ENCODE measurements at regions not wholly inside any gene's neighbourhood (a gene's known extent, or its start where the extent isn't known, plus 50 kb on each side); places are given as distances from the start of the nearest gene placed in this dataset.

DNA sequence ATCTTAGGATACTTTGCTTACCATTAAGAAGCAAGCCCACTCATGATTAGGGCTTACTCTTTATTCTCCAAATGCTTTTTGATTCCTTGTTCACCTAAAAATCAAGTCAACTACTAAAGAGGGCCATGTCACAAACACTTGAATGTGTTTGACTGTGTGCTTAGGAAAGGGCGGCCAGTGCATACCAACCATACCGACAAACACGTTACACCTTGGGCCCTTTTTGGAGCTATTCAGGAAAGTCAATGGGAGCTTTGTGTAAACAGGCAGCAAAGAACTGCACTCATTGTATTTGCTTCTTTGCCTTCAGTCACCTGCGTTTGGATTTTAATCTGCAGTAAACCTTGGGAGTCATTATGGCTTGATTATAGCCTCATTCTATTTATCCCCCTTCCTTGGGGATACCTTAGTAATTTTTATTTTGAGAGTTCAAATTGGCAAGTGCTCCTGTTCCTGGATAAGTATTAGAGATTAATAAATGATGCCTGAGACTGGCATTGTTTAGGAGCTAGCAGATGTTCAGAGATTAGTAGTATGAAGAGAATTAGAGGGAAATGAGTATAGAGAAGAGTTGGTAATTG is 102.6 kb upstream of the HDGFL1 start:
- intact Hi-C loops (cut with DNase I): no loop called here
- H3K36me3 ChIP-seq (replicated peaks in 1 of 2; ENCODE audit: insufficient read depth in 1 of 2, low read depth in 2 of 2): no peaks in the 10 kb centered on the region
- ATAC-seq: no peak
- no peak for TF ChIP-seq CTCF (IDR thresholded peaks at IDR 0.05)
- no peak for TF ChIP-seq POLR2A (IDR thresholded peaks at IDR 0.05)
- H3K27me3 ChIP-seq: no peaks in the 10 kb centered on the region
- no peak overlapping the region for H3K27ac ChIP-seq
- H3K4me1 ChIP-seq: peaks cover 31% of the 10 kb centered on the region
- H3K4me3 ChIP-seq: no peak overlapping the region
- no peak for DNase-seq
- 47 to 57% methylated on average over 4 of the region's 4 CpGs for WGBS, 2 donors
- no peaks in the 10 kb centered on the region for H3K9me3 ChIP-seq

DNA sequence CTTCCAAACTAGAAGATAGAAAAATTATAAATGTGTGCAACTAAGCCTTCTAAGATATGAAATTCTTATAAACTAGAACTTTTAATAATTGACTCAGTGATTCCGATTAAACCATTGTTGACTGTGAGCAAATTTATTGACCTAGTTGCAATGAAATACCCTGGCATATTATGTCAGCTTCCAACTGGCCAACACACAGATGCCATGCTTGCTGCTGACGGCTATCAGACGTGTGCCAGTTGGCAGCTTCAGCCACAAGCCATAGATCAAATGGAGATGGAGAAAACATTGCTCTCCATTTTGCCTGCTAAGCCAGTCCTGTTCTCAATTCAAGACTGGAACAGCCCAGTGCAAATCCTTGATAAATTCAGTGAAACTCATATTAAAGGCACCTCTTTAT is 101.7 kb upstream of the HDGFL1 start:
- Histone ChIP-seq H3K4me1 (peaks cover 33% of the 10 kb centered on the region), H3K9me3 (no peaks in the 10 kb centered on the region), H3K27me3 (no peaks in the 10 kb centered on the region), H3K4me3 (no peak overlapping the region), H3K36me3 (replicated peaks in 1 of 2; ENCODE audit: insufficient read depth in 1 of 2, low read depth in 2 of 2) (no peaks in the 10 kb centered on the region), H3K27ac (no peak overlapping the region)
- TF ChIP-seq CTCF (IDR thresholded peaks at IDR 0.05) (no peak), POLR2A (IDR thresholded peaks at IDR 0.05) (no peak)
- WGBS, 2 donors: 21 to 26% methylated on average over 3 of the region's 3 CpGs
- ATAC-seq (peak; percentile 63), DNase-seq (peak; percentile 35 to 68 (median 66))
- intact Hi-C loops (cut with DNase I): no loop called here

DNA sequence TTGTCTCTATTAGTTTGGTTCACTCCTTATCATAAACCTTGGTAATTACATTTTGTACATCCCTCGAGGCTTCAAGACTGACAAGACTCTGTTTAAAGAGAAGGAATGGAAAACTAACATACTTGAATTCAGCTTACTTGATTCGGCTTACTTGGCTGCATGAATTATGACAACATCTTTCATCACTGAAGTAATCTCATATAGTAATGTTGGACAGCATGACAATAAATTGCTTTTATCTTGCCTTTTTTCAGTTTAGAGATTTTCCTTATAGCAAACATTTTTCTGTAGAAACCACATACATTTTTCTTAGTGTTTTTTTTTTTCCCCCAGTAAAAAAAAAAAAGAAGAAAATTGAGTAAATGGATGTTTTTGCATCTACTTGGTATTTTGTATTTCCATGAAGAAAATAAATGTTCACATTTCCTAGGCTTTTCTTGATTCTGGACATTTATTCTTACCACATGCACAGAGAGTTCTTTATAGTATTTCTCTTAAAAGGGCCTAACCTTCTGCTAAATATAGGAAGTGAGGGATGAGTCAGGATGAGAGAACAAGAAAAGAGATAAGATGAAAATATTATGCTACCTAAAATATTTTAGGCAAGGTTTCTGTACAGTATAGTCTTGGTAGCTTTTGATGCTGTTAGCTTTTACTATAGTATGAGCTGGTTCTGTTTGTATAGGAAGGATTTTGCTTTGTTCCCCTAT is 101.0 kb upstream of the HDGFL1 start:
- Histone ChIP-seq H3K9me3 (no peaks in the 10 kb centered on the region), H3K36me3 (replicated peaks in 1 of 2; ENCODE audit: insufficient read depth in 1 of 2, low read depth in 2 of 2) (no peaks in the 10 kb centered on the region), H3K27ac (no peak overlapping the region), H3K27me3 (no peaks in the 10 kb centered on the region), H3K4me3 (no peak overlapping the region), H3K4me1 (peaks cover 33% of the 10 kb centered on the region)
- no peak for DNase-seq
- TF ChIP-seq POLR2A (IDR thresholded peaks at IDR 0.05) (no peak), CTCF (IDR thresholded peaks at IDR 0.05) (no peak)
- ATAC-seq: no peak
- WGBS, 2 donors: 46 to 57% methylated on average over 2 of the region's 2 CpGs
- intact Hi-C loops (cut with DNase I): no loop called here

DNA sequence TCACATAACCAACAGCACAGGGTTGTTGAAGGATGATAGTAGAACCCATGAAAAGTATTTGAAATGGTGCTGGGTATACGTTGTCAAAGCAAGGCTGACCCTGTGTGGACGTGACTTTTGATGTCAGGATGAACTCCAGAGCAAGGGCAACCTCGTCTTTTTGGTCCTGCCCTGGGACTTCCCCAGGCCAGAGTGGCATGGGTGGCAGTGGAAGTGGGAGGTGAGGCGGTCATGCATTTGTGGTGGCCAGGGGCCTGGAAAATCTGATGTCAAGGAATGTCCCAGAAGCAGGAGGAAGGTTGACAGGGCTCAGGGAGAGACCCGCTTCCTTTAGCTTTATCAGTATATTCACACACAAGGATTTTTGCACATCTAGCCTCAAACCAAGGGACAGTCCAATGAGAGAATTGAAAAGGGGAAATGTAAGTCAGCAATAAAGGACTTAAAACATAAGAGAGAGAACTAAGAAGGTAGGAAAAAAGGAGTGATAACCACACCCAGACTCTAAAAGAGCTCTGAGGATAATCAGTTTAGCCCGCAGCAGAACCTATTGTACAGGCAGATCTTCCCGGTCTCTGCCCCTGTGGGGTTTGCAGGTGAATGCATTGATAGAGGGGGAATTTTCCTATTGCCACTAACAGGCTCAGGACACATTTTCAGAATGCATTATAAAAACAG is 98.8 kb upstream of the HDGFL1 start:
- DNase-seq (no peak), ATAC-seq (no peak)
- H3K27ac ChIP-seq: peak overlapping the region in 3 of 4 donors; percentile 35 to 66 (median 47)
- TF ChIP-seq POLR2A (IDR thresholded peaks at IDR 0.05) (no peak), CTCF (IDR thresholded peaks at IDR 0.05) (no peak)
- H3K36me3 ChIP-seq (replicated peaks in 1 of 2; ENCODE audit: insufficient read depth in 1 of 2, low read depth in 2 of 2): no peaks in the 10 kb centered on the region
- no peaks in the 10 kb centered on the region for H3K27me3 ChIP-seq
- H3K4me3 ChIP-seq: no peak overlapping the region
- no peaks in the 10 kb centered on the region for H3K9me3 ChIP-seq
- WGBS, 2 donors: 57 to 64% methylated on average over 7 of the region's 7 CpGs
- intact Hi-C loops (cut with DNase I): no loop called here
- peaks cover 33% of the 10 kb centered on the region for H3K4me1 ChIP-seq
